ENCODE measurements at regions not wholly inside any gene's neighbourhood (a gene's known extent, or its start where the extent isn't known, plus 50 kb on each side); places are given as distances from the start of the nearest gene placed in this dataset.

- Histone ChIP-seq H2AFZ (replicated peaks) (no peak overlapping the region), H3K79me2 (ENCODE audit: low read depth) (no peaks in the 10 kb centered on the region), H3K4me3 (no peak overlapping the region), H3K9ac (no peak overlapping the region), H3F3A (ENCODE audit: low read depth) (no peaks in the 10 kb centered on the region), H3K27ac (no peak overlapping the region), H4K20me1 (ENCODE audit: low read depth) (no peaks in the 10 kb centered on the region), H3K4me1 (no peaks in the 10 kb centered on the region), H3K36me3 (no peaks in the 10 kb centered on the region), H3K9me3 (ENCODE audit: low read depth) (no peaks in the 10 kb centered on the region), H3K4me2 (no peak overlapping the region), H3K27me3 (no peaks in the 10 kb centered on the region)
- no peaks in the 10 kb centered on the region for H3K9me3 Mint-ChIP-seq
- no peak for DNase-seq (ENCODE audit: low spot score)
- no peak overlapping the region for H3K4me3 Mint-ChIP-seq
- no peak for TF ChIP-seq EZH2 (IDR thresholded peaks at IDR 0.05)
- no peak for TF ChIP-seq CTCF (IDR thresholded peaks at IDR 0.05)
- TF ChIP-seq EZH2phosphoT487 (IDR thresholded peaks at IDR 0.05), result no peak
- H3K36me3 Mint-ChIP-seq, result no peaks in the 10 kb centered on the region
- H3K27me3 Mint-ChIP-seq (ENCODE audit: insufficient read depth, low read depth), result no peaks in the 10 kb centered on the region
- no peaks in the 10 kb centered on the region for H3K4me1 Mint-ChIP-seq
- H3K27ac Mint-ChIP-seq, result no peak overlapping the region
Observed at GRCh38 chr2:12027136-12027535, 280.7 kb downstream of the LPIN1 start.

GRCh38 chr2:12031866-12032265, 285.4 kb downstream of the LPIN1 start:
- Histone ChIP-seq H3K36me3 (no peaks in the 10 kb centered on the region), H3K9me3 (ENCODE audit: low read depth) (no peaks in the 10 kb centered on the region), H2AFZ (replicated peaks) (no peak overlapping the region), H3K4me2 (no peak overlapping the region), H3K79me2 (ENCODE audit: low read depth) (no peaks in the 10 kb centered on the region), H3K4me1 (no peaks in the 10 kb centered on the region), H4K20me1 (ENCODE audit: low read depth) (no peaks in the 10 kb centered on the region), H3K4me3 (no peak overlapping the region), H3K9ac (no peak overlapping the region), H3K27ac (no peak overlapping the region), H3K27me3 (no peaks in the 10 kb centered on the region), H3F3A (ENCODE audit: low read depth) (no peaks in the 10 kb centered on the region)
- no peak for DNase-seq (ENCODE audit: low spot score)
- no peaks in the 10 kb centered on the region for H3K4me1 Mint-ChIP-seq
- no peaks in the 10 kb centered on the region for H3K36me3 Mint-ChIP-seq
- peak overlapping the region; percentile 7 for H3K27ac Mint-ChIP-seq
- no peak for TF ChIP-seq CTCF (IDR thresholded peaks at IDR 0.05)
- TF ChIP-seq EZH2 (IDR thresholded peaks at IDR 0.05), result no peak
- TF ChIP-seq EZH2phosphoT487 (IDR thresholded peaks at IDR 0.05), result no peak
- peaks cover 2% of the 10 kb centered on the region for H3K27me3 Mint-ChIP-seq (ENCODE audit: insufficient read depth, low read depth)
- no peak overlapping the region for H3K4me3 Mint-ChIP-seq
- H3K9me3 Mint-ChIP-seq, result peaks cover 2% of the 10 kb centered on the region

GRCh38 chr2:12032398-12032797, 286.0 kb downstream of the LPIN1 start:
- no peak overlapping the region for H3K27ac ChIP-seq
- H2AFZ ChIP-seq (replicated peaks), result no peak overlapping the region
- no peak overlapping the region for H3K9ac ChIP-seq
- no peak overlapping the region for H3K4me3 ChIP-seq
- Mint-ChIP-seq H3K36me3 (no peaks in the 10 kb centered on the region), H3K27me3 (ENCODE audit: insufficient read depth, low read depth) (peaks cover 6% of the 10 kb centered on the region), H3K9me3 (peaks cover 2% of the 10 kb centered on the region), H3K4me1 (no peaks in the 10 kb centered on the region), H3K4me3 (no peak overlapping the region), H3K27ac (no peak overlapping the region)
- no peaks in the 10 kb centered on the region for H3K79me2 ChIP-seq (ENCODE audit: low read depth)
- H3K27me3 ChIP-seq, result no peaks in the 10 kb centered on the region
- no peaks in the 10 kb centered on the region for H3K4me1 ChIP-seq
- H3F3A ChIP-seq (ENCODE audit: low read depth), result no peaks in the 10 kb centered on the region
- no peak overlapping the region for H3K4me2 ChIP-seq
- no peaks in the 10 kb centered on the region for H3K36me3 ChIP-seq
- no peak for TF ChIP-seq EZH2phosphoT487 (IDR thresholded peaks at IDR 0.05)
- TF ChIP-seq EZH2 (IDR thresholded peaks at IDR 0.05), result no peak
- TF ChIP-seq CTCF (IDR thresholded peaks at IDR 0.05), result peak; percentile 19
- DNase-seq (ENCODE audit: low spot score), result no peak
- H4K20me1 ChIP-seq (ENCODE audit: low read depth), result no peaks in the 10 kb centered on the region
- H3K9me3 ChIP-seq (ENCODE audit: low read depth), result no peaks in the 10 kb centered on the region
